T-helper 1 cell treated with Interleukin-12 subunit alpha and Interleukin-12 subunit beta and Interleukin-4 antibody, amounts not matched to agents 30 μg/mL and 1 μg/mL, for 36 hours (primary cell): ENCODE measurements at regions not wholly inside any gene's neighbourhood (a gene's known extent, or its start where the extent isn't known, plus 50 kb on each side); places are given as distances from the start of the nearest gene placed in this dataset.

Experiments
- H3K27ac Mint-ChIP-seq: one replicate; pipeline ENCODE4 v1.8.0; 2021; ENCODE audit warnings: mild to moderate bottlenecking, mixed read lengths
- H3K27me3 Mint-ChIP-seq: one replicate; pipeline ENCODE4 v1.8.0; 2021; ENCODE audit warnings: low read depth, mixed read lengths
- H3K36me3 Mint-ChIP-seq: one replicate; pipeline ENCODE4 v1.8.0; 2021; ENCODE audit warnings: low read depth, mixed read lengths
- H3K4me1 Mint-ChIP-seq: one replicate; pipeline ENCODE4 v1.8.0; 2021; ENCODE audit warnings: low read depth, mixed read lengths
- H3K4me3 Mint-ChIP-seq: one replicate; pipeline ENCODE4 v1.8.0; 2021; ENCODE audit warnings: mild to moderate bottlenecking, moderate library complexity, mixed read lengths
- H3K9me3 Mint-ChIP-seq: one replicate; pipeline ENCODE4 v1.8.0; 2021; ENCODE audit warnings: mixed read lengths

GRCh38 chr21:45592208-45592619, 50.0 kb upstream of the SLC19A1 start:
- Mint-ChIP-seq H3K27ac (no peak overlapping the region), H3K4me1 (peaks cover 24% of the 10 kb centered on the region), H3K36me3 (peaks cover 8% of the 10 kb centered on the region), H3K9me3 (peaks cover 4% of the 10 kb centered on the region), H3K4me3 (no peak overlapping the region), H3K27me3 (peaks cover 18% of the 10 kb centered on the region)

GRCh38 chr21:45592626-45593134, 50.4 kb upstream of the SLC19A1 start:
- Mint-ChIP-seq H3K4me1 (peaks cover 24% of the 10 kb centered on the region), H3K27ac (no peak overlapping the region), H3K9me3 (no peaks in the 10 kb centered on the region), H3K36me3 (peaks cover 6% of the 10 kb centered on the region), H3K27me3 (peaks cover 15% of the 10 kb centered on the region), H3K4me3 (no peak overlapping the region)

- Mint-ChIP-seq H3K27ac (no peak overlapping the region), H3K4me3 (peak overlapping the region; percentile 11)
These were observed 50.1 kb upstream of the PCBP3 start for GRCh38 chr21:45593162-45594022.

More at GRCh38 chr21:45593162-45594022, 50.1 kb upstream of the PCBP3 start:
- peaks cover 8% of the 10 kb centered on the region for H3K27me3 Mint-ChIP-seq
- H3K9me3 Mint-ChIP-seq = no peaks in the 10 kb centered on the region
- peaks cover 24% of the 10 kb centered on the region for H3K4me1 Mint-ChIP-seq
- peaks cover 6% of the 10 kb centered on the region for H3K36me3 Mint-ChIP-seq
